ENCODE measurements at regions not wholly inside any gene's neighbourhood (a gene's known extent, or its start where the extent isn't known, plus 50 kb on each side); places are given as distances from the start of the nearest gene placed in this dataset.

DNA sequence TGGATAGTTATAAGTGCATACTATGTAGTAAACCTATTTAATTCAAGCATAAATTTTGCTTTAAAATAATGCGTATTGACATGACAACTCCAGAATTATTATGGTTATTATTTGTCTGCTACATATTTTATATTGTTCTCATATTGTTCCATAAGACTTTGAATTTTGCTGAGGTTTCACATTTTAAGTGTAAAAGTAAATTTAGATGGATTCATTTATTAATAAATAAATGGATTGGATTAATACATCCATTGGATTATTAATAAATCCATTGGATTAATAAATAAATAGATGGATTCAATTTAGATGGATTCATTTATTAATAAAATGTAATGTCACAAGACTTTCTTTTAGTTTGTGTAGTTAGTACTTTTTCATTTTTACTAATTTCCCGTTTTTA lies 1768.0 kb upstream of the PCDH10 start:
- TF ChIP-seq, protein P1, sequence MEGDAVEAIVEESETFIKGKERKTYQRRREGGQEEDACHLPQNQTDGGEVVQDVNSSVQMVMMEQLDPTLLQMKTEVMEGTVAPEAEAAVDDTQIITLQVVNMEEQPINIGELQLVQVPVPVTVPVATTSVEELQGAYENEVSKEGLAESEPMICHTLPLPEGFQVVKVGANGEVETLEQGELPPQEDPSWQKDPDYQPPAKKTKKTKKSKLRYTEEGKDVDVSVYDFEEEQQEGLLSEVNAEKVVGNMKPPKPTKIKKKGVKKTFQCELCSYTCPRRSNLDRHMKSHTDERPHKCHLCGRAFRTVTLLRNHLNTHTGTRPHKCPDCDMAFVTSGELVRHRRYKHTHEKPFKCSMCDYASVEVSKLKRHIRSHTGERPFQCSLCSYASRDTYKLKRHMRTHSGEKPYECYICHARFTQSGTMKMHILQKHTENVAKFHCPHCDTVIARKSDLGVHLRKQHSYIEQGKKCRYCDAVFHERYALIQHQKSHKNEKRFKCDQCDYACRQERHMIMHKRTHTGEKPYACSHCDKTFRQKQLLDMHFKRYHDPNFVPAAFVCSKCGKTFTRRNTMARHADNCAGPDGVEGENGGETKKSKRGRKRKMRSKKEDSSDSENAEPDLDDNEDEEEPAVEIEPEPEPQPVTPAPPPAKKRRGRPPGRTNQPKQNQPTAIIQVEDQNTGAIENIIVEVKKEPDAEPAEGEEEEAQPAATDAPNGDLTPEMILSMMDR (conservative IDR thresholded peaks at IDR 0.05; ENCODE audit: low read depth, low read length): no peak
- TF ChIP-seq POLR2A (IDR thresholded peaks at IDR 0.05; ENCODE audit: low read depth, low read length): no peak
- TF ChIP-seq MXI1 (IDR thresholded peaks at IDR 0.05; ENCODE audit: borderline replicate concordance, low read depth, low read length): no peak
- TF ChIP-seq, protein P2, sequence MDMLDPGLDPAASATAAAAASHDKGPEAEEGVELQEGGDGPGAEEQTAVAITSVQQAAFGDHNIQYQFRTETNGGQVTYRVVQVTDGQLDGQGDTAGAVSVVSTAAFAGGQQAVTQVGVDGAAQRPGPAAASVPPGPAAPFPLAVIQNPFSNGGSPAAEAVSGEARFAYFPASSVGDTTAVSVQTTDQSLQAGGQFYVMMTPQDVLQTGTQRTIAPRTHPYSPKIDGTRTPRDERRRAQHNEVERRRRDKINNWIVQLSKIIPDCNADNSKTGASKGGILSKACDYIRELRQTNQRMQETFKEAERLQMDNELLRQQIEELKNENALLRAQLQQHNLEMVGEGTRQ (IDR thresholded peaks at IDR 0.05; ENCODE audit: low read depth, low read length): no peak
- no peak for TF ChIP-seq BHLHE40 (IDR thresholded peaks at IDR 0.05; ENCODE audit: low read depth, low read length)
- TF ChIP-seq NFE2L2 (IDR thresholded peaks at IDR 0.05; ENCODE audit: low read depth, low read length): no peak
- TF ChIP-seq CEBPB (IDR thresholded peaks at IDR 0.05; ENCODE audit: low read depth, low read length): no peak
- no peak for TF ChIP-seq RFX5 (IDR thresholded peaks at IDR 0.05; ENCODE audit: low read depth, low read length)

Data from IMR-90 (cell line).